ENCODE measurements at regions not wholly inside any gene's neighbourhood (a gene's known extent, or its start where the extent isn't known, plus 50 kb on each side); places are given as distances from the start of the nearest gene placed in this dataset.
A peak's percentile ranks its signal among the peaks of the same experiment; 100 is the strongest.

GRCh38 chr12:92089559-92089958, 56.1 kb downstream of the BTG1 start:
- DNase-seq (ENCODE audit: low spot score), result no peak

GRCh38 chr12:92088805-92089204, 56.8 kb downstream of the BTG1 start:
- DNase-seq (ENCODE audit: low spot score), result no peak

- no peak for DNase-seq (ENCODE audit: low spot score)
Measured at GRCh38 chr12:92085736-92086040, 60.0 kb downstream of the BTG1 start.

GRCh38 chr12:92085040-92085735, 60.5 kb downstream of the BTG1 start:
- DNase-seq (ENCODE audit: low spot score), result no peak

GRCh38 chr12:92080911-92081285, 64.7 kb downstream of the BTG1 start:
- peak; percentile 14 for DNase-seq (ENCODE audit: low spot score)

GRCh38 chr12:92079054-92079385, 66.6 kb downstream of the BTG1 start:
- peak; percentile 9 for DNase-seq (ENCODE audit: low spot score)

GRCh38 chr12:92078167-92079053, 67.2 kb downstream of the BTG1 start:
- DNase-seq (ENCODE audit: low spot score), result peak; percentile 82

GRCh38 chr12:92077530-92077929, 68.1 kb downstream of the BTG1 start:
- DNase-seq (ENCODE audit: low spot score), result no peak

GRCh38 chr12:92076101-92076500, 69.5 kb downstream of the BTG1 start:
- DNase-seq (ENCODE audit: low spot score), result no peak

GRCh38 chr12:92075425-92075914, 70.2 kb downstream of the BTG1 start:
- peak; percentile 50 for DNase-seq (ENCODE audit: low spot score)

GRCh38 chr12:92074889-92075288, 70.8 kb downstream of the BTG1 start:
- no peak for DNase-seq (ENCODE audit: low spot score)

GRCh38 chr12:92073094-92073493, 72.6 kb downstream of the BTG1 start:
- DNase-seq (ENCODE audit: low spot score), result no peak

- DNase-seq (ENCODE audit: low spot score), result no peak
Measured at GRCh38 chr12:92072112-92072511, 73.5 kb downstream of the BTG1 start.

- no peak for DNase-seq (ENCODE audit: low spot score)
Measured at GRCh38 chr12:92070864-92071445, 74.7 kb downstream of the BTG1 start.

- DNase-seq (ENCODE audit: low spot score), result peak; percentile 6
Measured at GRCh38 chr12:92070054-92070863, 75.4 kb downstream of the BTG1 start.

GRCh38 chr12:92068459-92068858, 77.2 kb downstream of the BTG1 start:
- DNase-seq (ENCODE audit: low spot score), result no peak

GRCh38 chr12:92065639-92066038, 80.0 kb downstream of the BTG1 start:
- no peak for DNase-seq (ENCODE audit: low spot score)

- peak; percentile 6 for DNase-seq (ENCODE audit: low spot score)
Measured at GRCh38 chr12:92065018-92065499, 80.6 kb downstream of the BTG1 start.

GRCh38 chr12:92064422-92064821, 81.2 kb downstream of the BTG1 start:
- DNase-seq (ENCODE audit: low spot score), result no peak

- DNase-seq (ENCODE audit: low spot score), result no peak
Measured at GRCh38 chr12:92063641-92064040, 82.0 kb downstream of the BTG1 start.

GRCh38 chr12:92062539-92063493, 82.8 kb downstream of the BTG1 start:
- no peak for DNase-seq (ENCODE audit: low spot score)
